HG02678 (cell line): ENCODE measurements at regions not wholly inside any gene's neighbourhood (a gene's known extent, or its start where the extent isn't known, plus 50 kb on each side); places are given as distances from the start of the nearest gene placed in this dataset.

Experiments
- ATAC-seq: cut with Tn5 transposase; IDR thresholded peaks from one replicate; pipeline ENCODE4 v1.9.1; 2021; ENCODE audit warnings: mild to moderate bottlenecking, moderate library complexity; ENCODE audit not compliant: unreplicated experiment

- ATAC-seq: no peak
These were observed 340.0 kb upstream of the MEOX2 start for GRCh38 chr7:16026253-16027020.

- ATAC-seq: no peak
These were observed 339.2 kb upstream of the MEOX2 start for GRCh38 chr7:16025696-16026095.

DNA sequence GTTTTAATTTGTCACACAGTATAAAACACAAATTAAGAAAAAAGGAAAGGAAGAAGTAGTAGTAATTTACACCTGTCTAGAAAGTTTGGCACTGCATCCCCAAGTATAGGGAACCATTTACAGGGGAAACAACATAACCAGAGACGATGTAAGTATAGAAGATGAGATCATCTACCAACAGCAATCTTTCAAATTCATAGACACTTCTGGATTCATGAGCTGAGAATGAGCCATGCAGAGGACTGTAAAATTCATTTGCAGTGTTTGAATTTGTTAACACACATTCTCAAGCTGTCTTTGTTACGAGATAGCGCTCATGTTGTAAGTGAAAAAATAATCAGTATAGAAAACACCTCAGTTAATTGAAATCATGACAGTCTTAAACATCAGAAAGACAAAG lies 337.0 kb upstream of the MEOX2 start:
- ATAC-seq: no peak

GRCh38 chr7:16023046-16023445 lies 336.6 kb upstream of the MEOX2 start:
- ATAC-seq: no peak

DNA sequence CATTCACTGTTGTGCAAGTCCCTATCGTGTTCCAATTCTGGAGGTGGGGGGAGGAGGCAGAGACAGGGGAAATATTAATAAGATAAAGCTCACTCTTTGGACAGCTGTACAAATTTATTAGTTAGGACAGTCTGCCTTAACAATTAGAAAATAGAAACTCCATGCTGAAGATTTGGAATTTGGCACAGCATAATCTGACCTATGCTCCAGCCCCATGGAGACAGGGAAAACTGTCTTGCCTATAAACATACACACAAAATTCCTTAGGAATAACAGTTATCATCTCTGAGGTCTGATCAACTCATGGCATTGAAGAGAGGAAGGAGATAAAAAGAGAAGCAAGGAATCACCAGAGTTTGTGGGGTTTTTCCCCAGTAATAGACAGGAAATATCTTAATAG lies 335.4 kb upstream of the MEOX2 start:
- ATAC-seq: no peak

DNA sequence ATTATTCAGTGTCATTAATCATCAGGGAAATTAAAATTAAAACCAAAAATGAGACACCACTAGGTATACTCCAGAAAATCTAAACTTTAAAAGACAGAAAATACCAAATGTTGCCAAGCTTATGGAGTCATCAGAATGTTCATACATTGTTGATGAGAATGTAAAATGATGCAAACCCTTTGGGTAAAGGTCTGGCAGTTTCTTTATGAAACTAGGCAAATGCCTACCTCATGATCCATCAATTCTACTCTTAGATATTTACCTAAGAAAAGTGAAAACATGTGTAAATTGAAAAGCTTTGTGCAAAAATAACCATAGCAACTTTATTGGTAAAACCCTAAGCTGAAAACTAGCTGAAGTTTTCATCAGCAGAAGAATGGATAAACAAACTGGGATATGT lies 329.5 kb upstream of the MEOX2 start:
- ATAC-seq: no peak

DNA sequence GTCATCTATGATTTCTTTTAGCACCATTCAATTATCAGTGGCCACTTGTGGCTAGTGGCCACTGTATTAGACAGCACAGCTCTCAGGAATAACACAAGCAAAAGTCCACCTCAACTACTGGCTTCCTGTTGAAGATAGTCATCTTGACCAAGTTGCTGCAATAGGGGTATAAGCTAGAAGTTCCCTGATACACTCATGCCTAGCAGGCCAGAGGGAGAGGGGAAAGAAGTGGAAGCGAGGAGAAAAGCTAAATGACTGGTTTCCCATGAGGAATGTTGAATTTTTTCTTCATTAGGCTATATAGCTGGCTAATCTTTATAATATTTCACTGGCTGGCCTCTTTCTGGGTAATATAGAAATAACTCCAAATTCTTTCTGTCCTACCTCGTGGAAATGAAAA lies 327.5 kb upstream of the MEOX2 start:
- no peak for ATAC-seq

- ATAC-seq: no peak
These were observed 321.4 kb upstream of the MEOX2 start for GRCh38 chr7:16007911-16008310.

DNA sequence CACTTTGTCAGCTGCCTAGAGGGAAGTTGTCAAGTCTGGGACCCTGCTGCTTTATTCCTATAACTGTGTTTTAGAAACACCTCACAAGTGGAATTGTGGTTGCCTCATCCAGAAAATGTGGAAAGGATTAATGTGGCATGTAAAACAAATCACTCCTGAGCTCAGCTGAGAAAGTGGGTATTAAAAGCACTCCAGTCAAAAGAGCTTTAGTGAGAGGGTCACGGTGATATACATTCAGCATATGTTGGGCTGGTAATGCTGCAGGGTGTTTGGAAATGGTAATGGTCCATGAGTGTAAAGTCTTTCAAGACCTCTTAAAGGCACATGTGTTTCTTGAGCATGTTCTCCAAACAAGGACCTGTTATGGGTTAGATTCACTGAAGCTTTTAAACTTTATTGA lies 318.2 kb upstream of the MEOX2 start:
- no peak for ATAC-seq

GRCh38 chr7:16001477-16001876 lies 315.0 kb upstream of the MEOX2 start:
- ATAC-seq: no peak

DNA sequence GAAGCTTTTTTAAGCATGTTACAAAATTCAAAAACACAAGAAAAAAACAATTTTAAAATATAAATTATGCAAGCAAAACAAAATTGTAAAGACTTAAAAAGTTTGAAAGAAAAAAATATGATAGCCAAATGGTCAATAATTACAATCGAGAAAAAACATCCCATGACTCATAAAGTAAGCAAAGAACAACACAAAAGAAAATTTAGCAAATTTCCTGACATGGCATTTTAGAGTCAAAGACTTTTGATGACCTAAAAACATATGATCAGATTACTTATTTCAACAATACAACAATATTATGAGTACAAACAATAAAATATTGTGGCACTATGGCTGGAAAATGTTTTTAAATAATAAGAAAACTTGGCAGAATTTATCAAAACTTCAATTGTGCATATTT lies 312.1 kb upstream of the MEOX2 start:
- ATAC-seq: no peak

GRCh38 chr7:15995027-15995426 lies 308.5 kb upstream of the MEOX2 start:
- no peak for ATAC-seq

DNA sequence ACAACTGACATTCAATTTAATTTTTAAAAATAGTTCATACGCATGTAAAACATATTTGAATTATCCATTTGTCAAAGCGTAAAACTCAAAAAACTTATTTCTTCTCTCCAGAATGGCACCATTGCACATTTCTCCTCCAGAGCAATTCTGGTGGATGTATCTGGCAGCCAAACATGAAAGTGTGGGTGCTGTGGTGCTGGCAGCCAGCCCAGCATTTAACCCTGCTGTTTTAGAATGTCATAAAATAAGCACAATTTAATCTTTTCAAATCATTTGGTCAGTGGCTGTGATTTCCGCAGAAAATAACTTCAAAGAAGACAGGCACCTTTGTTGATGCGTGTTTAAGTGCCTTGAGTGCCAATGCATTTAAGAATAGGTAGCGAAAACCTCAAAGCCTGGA lies 302.7 kb upstream of the MEOX2 start:
- ATAC-seq: no peak

- no peak for ATAC-seq
These were observed 299.3 kb upstream of the MEOX2 start for GRCh38 chr7:15985587-15986384.

DNA sequence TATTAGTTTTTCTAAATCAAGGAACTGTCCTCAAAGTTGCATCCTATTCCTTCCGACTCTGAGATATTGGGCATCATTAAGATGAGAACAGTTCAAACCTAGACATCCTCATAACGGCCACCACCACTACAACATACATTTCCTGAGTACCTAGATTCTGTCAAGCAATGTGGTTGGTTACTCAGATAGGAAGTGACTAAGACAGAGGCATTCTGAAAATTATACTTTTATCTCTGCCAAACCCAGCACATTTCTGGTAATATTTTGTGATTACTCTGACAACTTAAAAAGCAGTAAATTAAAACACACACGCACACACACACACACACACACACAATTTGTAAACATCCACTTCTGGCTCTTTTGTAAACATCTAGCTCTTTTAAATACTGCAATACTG lies 291.2 kb upstream of the MEOX2 start:
- ATAC-seq: no peak

DNA sequence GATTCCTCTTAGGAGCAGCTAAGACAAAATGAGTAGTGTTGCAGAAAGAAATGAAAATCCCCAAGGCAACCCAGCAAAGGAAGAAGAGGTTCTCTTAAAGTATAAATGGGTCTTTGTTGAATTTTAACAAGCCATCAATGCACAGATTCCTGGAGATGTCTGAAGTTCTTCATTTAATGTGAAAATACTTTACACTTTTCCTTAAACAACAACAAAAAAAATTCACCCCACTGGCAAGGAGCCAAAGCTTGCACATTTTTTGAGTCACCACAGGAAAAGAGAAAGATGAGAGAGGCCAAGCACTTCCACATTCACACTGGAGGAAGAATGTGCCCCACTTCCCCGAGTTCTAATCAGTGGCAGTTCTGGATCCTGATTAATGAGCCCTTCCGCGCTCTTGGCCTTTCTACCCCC lies 286.4 kb upstream of the MEOX2 start:
- ATAC-seq: no peak

DNA sequence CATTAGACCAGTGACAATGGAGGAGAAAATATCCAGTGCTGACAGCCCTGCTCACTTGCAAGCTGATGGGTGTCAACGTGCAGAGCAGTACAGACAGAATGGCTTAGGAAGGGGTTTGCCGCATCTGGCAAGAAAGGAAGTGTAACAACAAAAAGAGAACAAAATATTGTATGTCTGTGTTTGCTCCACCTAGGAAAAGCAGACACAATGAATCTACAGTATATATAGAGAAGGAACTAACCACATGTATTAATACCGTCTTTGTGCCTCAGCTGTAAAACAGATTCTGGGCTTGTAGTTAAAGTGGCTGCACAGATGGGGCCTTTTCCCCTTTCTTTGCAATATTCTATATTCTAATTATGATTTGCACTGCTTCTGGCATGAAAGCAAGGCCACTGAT lies 281.1 kb upstream of the MEOX2 start:
- ATAC-seq: no peak

- no peak for ATAC-seq
These were observed 280.6 kb upstream of the MEOX2 start for GRCh38 chr7:15967121-15967520.

GRCh38 chr7:15963206-15963605 lies 276.7 kb upstream of the MEOX2 start:
- no peak for ATAC-seq

DNA sequence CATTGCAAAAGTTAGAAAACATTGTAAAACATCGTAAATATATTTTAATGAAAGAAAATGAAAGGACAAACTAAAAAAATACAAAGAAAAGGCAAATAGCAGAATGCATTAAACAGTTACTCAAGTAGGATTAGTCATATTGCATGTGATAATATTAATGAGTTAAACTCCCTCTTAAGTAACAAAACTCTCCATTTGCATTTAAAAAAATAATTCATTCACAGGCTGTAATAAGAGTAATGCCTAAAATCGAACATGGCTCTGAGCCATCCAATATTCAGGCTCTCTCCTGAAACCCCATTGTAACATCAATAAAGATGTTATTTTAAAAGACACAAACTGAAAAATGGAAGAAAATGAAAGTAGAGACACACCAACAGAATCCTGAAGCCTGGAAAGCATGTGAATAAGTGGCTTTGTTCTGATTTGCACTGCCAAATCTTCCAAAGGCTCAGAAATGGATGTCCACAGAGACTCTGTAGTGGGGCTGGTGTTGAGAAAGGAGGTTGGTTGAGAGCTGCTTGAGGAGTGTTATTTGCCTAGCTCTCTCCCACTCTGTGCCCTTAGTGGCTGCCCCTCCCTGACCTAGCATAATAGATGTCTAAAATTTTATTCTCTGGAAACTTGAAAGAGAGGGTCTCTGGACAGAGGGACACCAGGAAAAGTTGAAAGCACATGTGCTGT lies 268.3 kb upstream of the MEOX2 start:
- ATAC-seq: no peak

GRCh38 chr7:15950299-15950698 lies 263.8 kb upstream of the MEOX2 start:
- no peak for ATAC-seq

- no peak for ATAC-seq
These were observed 261.3 kb upstream of the MEOX2 start for GRCh38 chr7:15947754-15948153.
